AG10803 (cell line): ENCODE measurements at regions not wholly inside any gene's neighbourhood (a gene's known extent, or its start where the extent isn't known, plus 50 kb on each side); places are given as distances from the start of the nearest gene placed in this dataset.

Experiments used
- DNase-seq: peaks from one replicate; pipeline ENCODE4 v3.0.0; 2010; ENCODE audit warnings: low read depth
- H3K4me3 ChIP-seq: 2 replicates; pipeline ENCODE4 v1.5.1; 2011; ENCODE audit warnings: mild to moderate bottlenecking, low read length, control low read depth
- CTCF ChIP-seq: conservative IDR thresholded peaks from 2 replicates; pipeline ENCODE4 v1.5.1; 2011; ENCODE audit warnings: mild to moderate bottlenecking, low read length, control low read depth, inconsistent platforms

- DNase-seq: no peak
- no peak for TF ChIP-seq CTCF
- H3K4me3 ChIP-seq: no peak overlapping the region
These were observed 51.8 kb upstream of the CASZ1 start for GRCh38 chr1:10848109-10848684.

GRCh38 chr1:10850026-10850425 lies 53.6 kb upstream of the CASZ1 start:
- no peak for DNase-seq
- TF ChIP-seq CTCF: no peak
- H3K4me3 ChIP-seq: no peak overlapping the region

- no peak for TF ChIP-seq CTCF
- H3K4me3 ChIP-seq: no peak overlapping the region
- DNase-seq: no peak
These were observed 54.9 kb upstream of the CASZ1 start for GRCh38 chr1:10851024-10852013.

GRCh38 chr1:10852018-10852417 lies 55.6 kb upstream of the CASZ1 start:
- DNase-seq: no peak
- no peak overlapping the region for H3K4me3 ChIP-seq
- TF ChIP-seq CTCF: no peak

- no peak for TF ChIP-seq CTCF
- DNase-seq: no peak
- H3K4me3 ChIP-seq: no peak overlapping the region
These were observed 56.0 kb upstream of the CASZ1 start for GRCh38 chr1:10852486-10852885.

- no peak for DNase-seq
- TF ChIP-seq CTCF: no peak
- no peak overlapping the region for H3K4me3 ChIP-seq
These were observed 56.6 kb upstream of the CASZ1 start for GRCh38 chr1:10852998-10853520.

GRCh38 chr1:10853701-10854100 lies 57.3 kb upstream of the CASZ1 start:
- no peak overlapping the region for H3K4me3 ChIP-seq

More at GRCh38 chr1:10853701-10854100, 57.3 kb upstream of the CASZ1 start:
- no peak for TF ChIP-seq CTCF
- DNase-seq: no peak
